Calu3 (cell line): ENCODE measurements at regions not wholly inside any gene's neighbourhood (a gene's known extent, or its start where the extent isn't known, plus 50 kb on each side); places are given as distances from the start of the nearest gene placed in this dataset.

Source experiments
- BruUV-seq: library from RNA; stranded (reverse); fragments of 400-500 nt; replicated peaks from 2 replicates; lab custom pipeline; 2021; lab: Mats Ljungman, UMichigan
- CTCF ChIA-PET: fragments of 300-600 bp; sonication (Branson Sonifier 250); formaldehyde crosslinking; loops from one replicate; lab custom pipeline; 2022; ENCODE audit warnings: antibody characterized with exemption; lab: Charles Lee
- DNase-seq: peaks from one replicate; pipeline ENCODE4 v3.0.0; 2022
- H3K27ac Mint-ChIP-seq: one replicate; pipeline ENCODE4 v1.8.0; 2022; ENCODE audit warnings: mixed read lengths; ENCODE audit not compliant: unreplicated experiment
- H3K27me3 Mint-ChIP-seq: one replicate; pipeline ENCODE4 v1.8.0; 2022; ENCODE audit warnings: mixed read lengths; ENCODE audit not compliant: unreplicated experiment
- H3K36me3 Mint-ChIP-seq: one replicate; pipeline ENCODE4 v1.8.0; 2022; ENCODE audit warnings: mild to moderate bottlenecking, moderate library complexity, mixed read lengths; ENCODE audit not compliant: insufficient read depth, unreplicated experiment
- H3K4me1 Mint-ChIP-seq: one replicate; pipeline ENCODE4 v1.8.0; 2022; ENCODE audit warnings: mild to moderate bottlenecking, low read depth, mixed read lengths; ENCODE audit not compliant: unreplicated experiment
- H3K4me3 Mint-ChIP-seq: one replicate; pipeline ENCODE4 v1.8.0; 2022; ENCODE audit warnings: mild to moderate bottlenecking, low read depth, moderate library complexity, mixed read lengths; ENCODE audit not compliant: unreplicated experiment
- H3K9me3 Mint-ChIP-seq: one replicate; pipeline ENCODE4 v1.8.0; 2022; ENCODE audit warnings: low read depth, mixed read lengths; ENCODE audit not compliant: unreplicated experiment
- intact Hi-C: fragments of 100-400 bp; cut with micrococcal nuclease; formaldehyde crosslinking; loops from one replicate; pipeline ENCODE4 v1.10.0; 2022; ENCODE audit not compliant: unreplicated experiment
- TF ChIP-seq, protein P1 (sequence below): fragments of 200-600 bp; IDR thresholded peaks from one replicate; pipeline ENCODE4 v1.8.0; 2022; ENCODE audit warnings: antibody characterized with exemption; ENCODE audit not compliant: unreplicated experiment

DNA sequence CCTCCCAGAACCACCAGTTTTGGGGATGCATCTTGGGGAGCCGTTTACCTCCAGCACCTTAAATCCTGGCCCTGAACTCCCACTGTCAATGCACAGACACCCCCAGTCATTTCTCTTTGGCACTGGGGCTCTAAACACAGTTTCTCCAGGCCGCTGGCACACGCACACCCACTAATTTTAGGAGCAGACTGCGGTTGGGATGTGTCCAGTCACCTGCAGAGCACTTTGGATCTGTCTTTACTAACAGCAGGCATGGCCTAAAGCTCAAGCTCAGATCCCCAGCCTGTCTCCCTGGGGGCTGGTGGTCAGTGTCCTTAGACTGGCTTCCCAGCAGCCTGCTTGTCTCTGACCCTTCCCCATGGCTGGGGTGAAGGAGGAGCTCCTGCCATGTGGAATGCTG is 49.9 kb downstream of the SYNE3 start:
- CTCF ChIA-PET: no interaction called here
- H3K27me3 Mint-ChIP-seq: no peaks in the 10 kb centered on the region
- no peak for DNase-seq
- H3K36me3 Mint-ChIP-seq: no peaks in the 10 kb centered on the region
- BruUV-seq: no TSS peak
- H3K4me3 Mint-ChIP-seq: no peak overlapping the region
- H3K4me1 Mint-ChIP-seq: peaks cover 10% of the 10 kb centered on the region
- no peaks in the 10 kb centered on the region for H3K9me3 Mint-ChIP-seq
- TF ChIP-seq, protein P1, sequence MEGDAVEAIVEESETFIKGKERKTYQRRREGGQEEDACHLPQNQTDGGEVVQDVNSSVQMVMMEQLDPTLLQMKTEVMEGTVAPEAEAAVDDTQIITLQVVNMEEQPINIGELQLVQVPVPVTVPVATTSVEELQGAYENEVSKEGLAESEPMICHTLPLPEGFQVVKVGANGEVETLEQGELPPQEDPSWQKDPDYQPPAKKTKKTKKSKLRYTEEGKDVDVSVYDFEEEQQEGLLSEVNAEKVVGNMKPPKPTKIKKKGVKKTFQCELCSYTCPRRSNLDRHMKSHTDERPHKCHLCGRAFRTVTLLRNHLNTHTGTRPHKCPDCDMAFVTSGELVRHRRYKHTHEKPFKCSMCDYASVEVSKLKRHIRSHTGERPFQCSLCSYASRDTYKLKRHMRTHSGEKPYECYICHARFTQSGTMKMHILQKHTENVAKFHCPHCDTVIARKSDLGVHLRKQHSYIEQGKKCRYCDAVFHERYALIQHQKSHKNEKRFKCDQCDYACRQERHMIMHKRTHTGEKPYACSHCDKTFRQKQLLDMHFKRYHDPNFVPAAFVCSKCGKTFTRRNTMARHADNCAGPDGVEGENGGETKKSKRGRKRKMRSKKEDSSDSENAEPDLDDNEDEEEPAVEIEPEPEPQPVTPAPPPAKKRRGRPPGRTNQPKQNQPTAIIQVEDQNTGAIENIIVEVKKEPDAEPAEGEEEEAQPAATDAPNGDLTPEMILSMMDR: no peak
- intact Hi-C loops: no loop called here
- no peak overlapping the region for H3K27ac Mint-ChIP-seq

DNA sequence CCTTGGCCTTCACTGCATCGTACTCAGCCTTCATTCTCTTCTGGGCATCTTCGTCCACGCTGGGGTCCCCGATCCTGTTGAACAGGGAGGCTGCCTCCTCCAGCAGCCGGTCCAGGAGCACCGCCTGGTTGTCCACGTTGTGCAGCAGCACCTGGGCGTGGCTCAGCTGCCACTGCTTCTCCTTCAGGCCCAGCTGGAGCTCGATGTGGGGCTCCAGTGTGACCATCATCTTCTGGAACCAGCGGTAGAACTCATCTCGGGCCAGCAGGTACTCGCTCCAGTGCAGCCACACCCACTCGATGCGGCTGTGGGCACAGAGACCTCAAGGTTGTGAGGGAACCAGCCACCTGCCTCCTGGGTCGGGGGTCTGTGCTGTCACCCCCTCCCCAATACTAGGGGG is 50.5 kb downstream of the SYNE3 start:
- DNase-seq: no peak
- no TSS peak for BruUV-seq
- TF ChIP-seq, protein P1: no peak
- CTCF ChIA-PET: no interaction called here
- Mint-ChIP-seq H3K4me3 (no peak overlapping the region), H3K27me3 (no peaks in the 10 kb centered on the region), H3K36me3 (no peaks in the 10 kb centered on the region), H3K27ac (no peak overlapping the region), H3K4me1 (peaks cover 12% of the 10 kb centered on the region), H3K9me3 (no peaks in the 10 kb centered on the region)
- intact Hi-C loops: no loop called here

DNA sequence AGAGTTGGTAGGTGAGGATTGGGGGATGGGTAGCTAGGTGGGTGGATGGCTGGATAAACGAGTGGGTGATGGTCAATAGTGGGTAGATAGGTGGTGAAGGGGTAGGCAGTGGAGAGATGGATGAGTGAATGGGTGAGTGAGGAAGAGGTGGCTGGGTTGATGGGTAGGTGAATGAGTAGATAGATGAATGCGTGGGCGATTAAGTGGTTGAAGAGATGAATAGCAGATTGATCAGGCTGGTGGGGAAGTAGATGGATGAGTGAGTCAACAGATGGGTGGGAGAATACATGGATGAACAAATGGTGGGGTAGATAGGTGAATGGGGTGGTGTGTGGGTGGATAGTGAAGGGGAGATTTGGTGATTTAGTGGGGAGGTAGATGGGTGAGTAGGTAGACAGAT is 51.1 kb downstream of the SYNE3 start:
- no peaks in the 10 kb centered on the region for H3K27me3 Mint-ChIP-seq
- no TSS peak for BruUV-seq
- H3K4me3 Mint-ChIP-seq: no peak overlapping the region
- intact Hi-C loops: no loop called here
- no peaks in the 10 kb centered on the region for H3K9me3 Mint-ChIP-seq
- DNase-seq: no peak
- H3K4me1 Mint-ChIP-seq: peaks cover 18% of the 10 kb centered on the region
- CTCF ChIA-PET: no interaction called here
- TF ChIP-seq, protein P1: no peak
- no peaks in the 10 kb centered on the region for H3K36me3 Mint-ChIP-seq
- no peak overlapping the region for H3K27ac Mint-ChIP-seq

DNA sequence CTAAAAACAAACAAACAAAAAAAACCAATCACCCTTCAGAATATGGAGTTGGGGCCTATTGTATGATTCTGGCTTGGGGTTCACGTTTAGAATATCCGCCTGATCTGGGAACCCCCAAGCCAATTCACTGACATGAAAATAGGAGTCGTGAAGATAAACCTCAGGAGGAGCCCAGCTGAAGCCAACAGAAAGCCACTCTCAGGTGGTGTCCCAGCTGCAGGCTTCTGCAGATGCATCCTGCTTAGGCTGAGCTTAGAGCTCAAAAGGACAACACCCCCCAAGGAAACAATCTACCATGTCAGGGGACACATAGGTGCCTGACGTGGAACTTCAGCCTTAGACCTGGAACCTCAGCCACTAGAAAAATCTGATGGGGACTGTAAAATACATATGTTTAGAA is 51.9 kb downstream of the SYNE3 start:
- CTCF ChIA-PET: no interaction called here
- no peak for DNase-seq
- H3K9me3 Mint-ChIP-seq: no peaks in the 10 kb centered on the region
- no peak overlapping the region for H3K4me3 Mint-ChIP-seq
- H3K27ac Mint-ChIP-seq: no peak overlapping the region
- BruUV-seq: no TSS peak
- H3K27me3 Mint-ChIP-seq: no peaks in the 10 kb centered on the region
- intact Hi-C loops: no loop called here
- TF ChIP-seq, protein P1: no peak
- H3K36me3 Mint-ChIP-seq: no peaks in the 10 kb centered on the region
- peaks cover 20% of the 10 kb centered on the region for H3K4me1 Mint-ChIP-seq
